SK-N-SH treated with all-trans-retinoic acid at 6 μM for 48 hours (cell line): ENCODE measurements at regions not wholly inside any gene's neighbourhood (a gene's known extent, or its start where the extent isn't known, plus 50 kb on each side); places are given as distances from the start of the nearest gene placed in this dataset.

Experiments
- ATAC-seq: fragments of 200-7000 bp; cut with Tn5 transposase; 3 replicates; pipeline ENCODE4 v1.9.1; 2020; ENCODE audit warnings: mild to moderate bottlenecking, moderate library complexity
- ARNTL ChIP-seq: fragments of 450-650 bp; formaldehyde crosslinking; IDR thresholded peaks from 2 replicates; pipeline ENCODE4 v1.5.0; 2020; ENCODE audit warnings: low read depth, mild to moderate bottlenecking, moderate library complexity, borderline replicate concordance
- BACH2 ChIP-seq: fragments of 250-450 bp; sonication (Bioruptor Pico); IDR thresholded peaks from 2 replicates; pipeline ENCODE4 v1.9.0; 2021; ENCODE audit warnings: mild to moderate bottlenecking, borderline replicate concordance
- ESRRG ChIP-seq: fragments of 250-450 bp; sonication (Bioruptor Pico); IDR thresholded peaks from 2 replicates; pipeline ENCODE4 v1.6.1; 2021; ENCODE audit warnings: mild to moderate bottlenecking
- GLIS3 ChIP-seq: fragments of 250-450 bp; sonication (Bioruptor Pico); IDR thresholded peaks from 2 replicates; pipeline ENCODE4 v1.5.0; 2020; ENCODE audit warnings: mild to moderate bottlenecking, moderate library complexity
- ISL1 ChIP-seq: fragments of 250-450 bp; sonication (Bioruptor Pico); IDR thresholded peaks from 2 replicates; pipeline ENCODE4 v2.1.2; 2022; ENCODE audit warnings: mild to moderate bottlenecking, moderate library complexity
- OSR1 ChIP-seq: fragments of 250-450 bp; sonication (Bioruptor Pico); IDR thresholded peaks from 2 replicates; pipeline ENCODE4 v1.8.0; 2022; ENCODE audit warnings: moderate library complexity, mild to moderate bottlenecking, inconsistent platforms
- PPARA ChIP-seq: fragments of 250-450 bp; sonication (Bioruptor Pico); IDR thresholded peaks from 2 replicates; pipeline ENCODE4 v1.5.0; 2020; ENCODE audit warnings: mild to moderate bottlenecking, borderline replicate concordance
- RARB ChIP-seq: fragments of 250-450 bp; sonication (Bioruptor Pico); IDR thresholded peaks from 2 replicates; pipeline ENCODE4 v1.8.0; 2021; ENCODE audit warnings: mild to moderate bottlenecking, moderate library complexity
- SNAI2 ChIP-seq: fragments of 250-450 bp; sonication (Bioruptor Pico); IDR thresholded peaks from 2 replicates; pipeline ENCODE4 v1.5.0; 2020; ENCODE audit warnings: mild to moderate bottlenecking, moderate library complexity
- TCF4 ChIP-seq: fragments of 250-450 bp; sonication (Bioruptor Pico); IDR thresholded peaks from 2 replicates; pipeline ENCODE4 v1.8.0; 2021; ENCODE audit warnings: mild to moderate bottlenecking, moderate library complexity, borderline replicate concordance
- TOX ChIP-seq: fragments of 250-450 bp; sonication (Bioruptor Pico); IDR thresholded peaks from 2 replicates; pipeline ENCODE4 v1.8.0; 2021; ENCODE audit warnings: mild to moderate bottlenecking, moderate library complexity, borderline replicate concordance
- ZC3H10 ChIP-seq: fragments of 250-450 bp; sonication (Bioruptor Pico); IDR thresholded peaks from 2 replicates; pipeline ENCODE4 v1.5.1; 2021; ENCODE audit warnings: mild to moderate bottlenecking, moderate library complexity
- ZFP3 ChIP-seq: fragments of 250-450 bp; sonication (Bioruptor Pico); IDR thresholded peaks from 2 replicates; pipeline ENCODE4 v1.5.0; 2020; ENCODE audit warnings: mild to moderate bottlenecking, moderate library complexity
- ZNF70 ChIP-seq: fragments of 450-650 bp; formaldehyde crosslinking; IDR thresholded peaks from 2 replicates; pipeline ENCODE4 v1.5.0; 2020; ENCODE audit warnings: mild to moderate bottlenecking, moderate library complexity
- ZNF8 ChIP-seq: fragments of 450-650 bp; formaldehyde crosslinking; IDR thresholded peaks from 2 replicates; pipeline ENCODE4 v1.5.0; 2020; ENCODE audit warnings: mild to moderate bottlenecking, moderate library complexity
- TF ChIP-seq, protein P1 (sequence below): fragments of 250-450 bp; sonication (Bioruptor Pico); IDR thresholded peaks from 2 replicates; pipeline ENCODE4 v1.8.0; 2021; ENCODE audit warnings: low read depth, mild to moderate bottlenecking, moderate library complexity, borderline replicate concordance
- TF ChIP-seq, protein P2 (sequence below): fragments of 250-450 bp; sonication (Bioruptor Pico); IDR thresholded peaks from 2 replicates; pipeline ENCODE4 v1.5.1; 2021; ENCODE audit warnings: mild to moderate bottlenecking, moderate library complexity
- TF ChIP-seq, protein P3 (sequence below): fragments of 250-450 bp; sonication (Bioruptor Pico); IDR thresholded peaks from 2 replicates; pipeline ENCODE4 v1.5.1; 2020; ENCODE audit warnings: low read depth, mild to moderate bottlenecking, moderate library complexity
- TF ChIP-seq, protein P4 (sequence below): fragments of 250-450 bp; sonication (Bioruptor Pico); IDR thresholded peaks from 2 replicates; pipeline ENCODE4 v1.8.0; 2020; ENCODE audit warnings: mild to moderate bottlenecking, moderate library complexity, borderline replicate concordance

DNA sequence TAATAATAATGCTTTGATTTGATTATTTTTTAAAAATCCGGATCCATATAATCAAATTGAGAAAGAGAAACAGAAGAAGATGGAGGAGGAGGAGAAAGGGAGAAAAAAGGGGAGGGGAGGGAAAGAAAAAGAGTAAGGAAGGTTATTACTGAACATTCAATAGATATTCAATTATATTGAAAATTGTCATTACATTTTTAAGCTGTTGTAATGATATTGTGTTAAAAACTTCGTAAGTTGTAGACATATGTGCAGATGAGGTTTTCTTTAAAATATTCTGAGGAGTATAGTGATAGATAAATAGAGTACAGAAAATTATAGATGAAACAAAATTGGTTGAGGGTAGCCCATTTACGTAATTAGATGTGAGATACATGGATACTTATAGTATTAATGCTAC lies 933.0 kb upstream of the PHF14 start:
- ATAC-seq: no peak
- TF ChIP-seq PPARA (CRISPR knock-in tag) (no peak), ZC3H10 (CRISPR knock-in tag) (no peak), ZNF70 (no peak), ZFP3 (CRISPR knock-in tag) (no peak), OSR1 (CRISPR knock-in tag) (no peak)
- TF ChIP-seq, protein P1, sequence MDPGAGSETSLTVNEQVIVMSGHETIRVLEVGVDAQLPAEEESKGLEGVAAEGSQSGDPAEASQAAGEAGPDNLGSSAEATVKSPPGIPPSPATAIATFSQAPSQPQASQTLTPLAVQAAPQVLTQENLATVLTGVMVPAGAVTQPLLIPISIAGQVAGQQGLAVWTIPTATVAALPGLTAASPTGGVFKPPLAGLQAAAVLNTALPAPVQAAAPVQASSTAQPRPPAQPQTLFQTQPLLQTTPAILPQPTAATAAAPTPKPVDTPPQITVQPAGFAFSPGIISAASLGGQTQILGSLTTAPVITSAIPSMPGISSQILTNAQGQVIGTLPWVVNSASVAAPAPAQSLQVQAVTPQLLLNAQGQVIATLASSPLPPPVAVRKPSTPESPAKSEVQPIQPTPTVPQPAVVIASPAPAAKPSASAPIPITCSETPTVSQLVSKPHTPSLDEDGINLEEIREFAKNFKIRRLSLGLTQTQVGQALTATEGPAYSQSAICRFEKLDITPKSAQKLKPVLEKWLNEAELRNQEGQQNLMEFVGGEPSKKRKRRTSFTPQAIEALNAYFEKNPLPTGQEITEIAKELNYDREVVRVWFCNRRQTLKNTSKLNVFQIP (CRISPR knock-in tag): no peak

DNA sequence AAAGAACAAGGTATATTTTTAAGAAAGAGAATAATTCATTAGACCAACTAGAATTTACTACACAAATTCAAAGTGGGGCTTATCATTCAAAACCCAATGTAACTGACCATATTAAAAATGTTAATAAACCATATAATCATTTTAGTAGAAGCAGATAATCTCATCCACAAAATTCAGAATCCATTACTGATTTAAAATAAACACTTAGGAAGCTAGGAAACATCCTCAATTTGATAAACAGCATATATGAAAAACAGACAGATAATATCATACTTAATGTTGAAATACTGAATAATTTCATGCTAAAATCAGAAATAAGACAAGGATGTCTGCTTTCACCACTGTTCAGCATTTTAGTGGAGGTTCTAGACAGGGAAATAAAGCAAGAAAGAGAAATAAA lies 902.8 kb upstream of the PHF14 start:
- no peak for ATAC-seq
- TF ChIP-seq, protein P2, sequence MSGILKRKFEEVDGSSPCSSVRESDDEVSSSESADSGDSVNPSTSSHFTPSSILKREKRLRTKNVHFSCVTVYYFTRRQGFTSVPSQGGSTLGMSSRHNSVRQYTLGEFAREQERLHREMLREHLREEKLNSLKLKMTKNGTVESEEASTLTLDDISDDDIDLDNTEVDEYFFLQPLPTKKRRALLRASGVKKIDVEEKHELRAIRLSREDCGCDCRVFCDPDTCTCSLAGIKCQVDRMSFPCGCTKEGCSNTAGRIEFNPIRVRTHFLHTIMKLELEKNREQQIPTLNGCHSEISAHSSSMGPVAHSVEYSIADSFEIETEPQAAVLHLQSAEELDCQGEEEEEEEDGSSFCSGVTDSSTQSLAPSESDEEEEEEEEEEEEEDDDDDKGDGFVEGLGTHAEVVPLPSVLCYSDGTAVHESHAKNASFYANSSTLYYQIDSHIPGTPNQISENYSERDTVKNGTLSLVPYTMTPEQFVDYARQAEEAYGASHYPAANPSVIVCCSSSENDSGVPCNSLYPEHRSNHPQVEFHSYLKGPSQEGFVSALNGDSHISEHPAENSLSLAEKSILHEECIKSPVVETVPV (CRISPR knock-in tag): peak; percentile 54; the same call in 1 of the 2 replicates
- TF ChIP-seq ISL1 (CRISPR knock-in tag) (peak; percentile 13; the same call in 1 of the 2 replicates), SNAI2 (no peak), ZNF8 (CRISPR knock-in tag) (no peak), ZC3H10 (CRISPR knock-in tag) (no peak), BACH2 (CRISPR knock-in tag) (no peak), TCF4 (CRISPR knock-in tag) (peak; percentile 72; the same call in 1 of the 2 replicates), TOX (no peak), RARB (CRISPR knock-in tag) (no peak)
- TF ChIP-seq, protein P1 (CRISPR knock-in tag): no peak

DNA sequence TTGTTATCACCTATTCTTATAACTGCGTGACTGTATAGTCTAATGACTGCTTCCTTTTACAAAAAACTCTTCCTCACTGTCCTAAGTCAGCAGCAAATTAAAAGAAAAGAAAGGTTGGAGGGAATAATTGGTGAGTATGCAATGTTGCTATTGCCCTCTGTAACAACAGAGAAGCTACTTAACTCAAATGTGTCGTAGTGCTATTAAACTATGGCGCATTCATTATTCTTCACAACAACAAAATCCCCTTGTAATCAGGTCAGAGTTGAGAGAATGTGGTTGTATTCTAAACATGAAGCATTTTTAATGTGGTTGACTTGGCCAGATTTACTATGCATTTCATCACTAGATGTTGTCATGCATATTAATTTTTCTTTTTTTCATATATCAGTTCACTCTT lies 897.8 kb upstream of the PHF14 start:
- TF ChIP-seq PPARA (CRISPR knock-in tag) (no peak), TCF4 (CRISPR knock-in tag) (no peak), ARNTL (CRISPR knock-in tag) (no peak), ZFP3 (CRISPR knock-in tag) (no peak), ZNF70 (no peak), GLIS3 (no peak), OSR1 (CRISPR knock-in tag) (no peak), ESRRG (CRISPR knock-in tag) (no peak), ZC3H10 (CRISPR knock-in tag) (no peak), ISL1 (CRISPR knock-in tag) (no peak)
- TF ChIP-seq, protein P2 (CRISPR knock-in tag): no peak
- TF ChIP-seq, protein P3, sequence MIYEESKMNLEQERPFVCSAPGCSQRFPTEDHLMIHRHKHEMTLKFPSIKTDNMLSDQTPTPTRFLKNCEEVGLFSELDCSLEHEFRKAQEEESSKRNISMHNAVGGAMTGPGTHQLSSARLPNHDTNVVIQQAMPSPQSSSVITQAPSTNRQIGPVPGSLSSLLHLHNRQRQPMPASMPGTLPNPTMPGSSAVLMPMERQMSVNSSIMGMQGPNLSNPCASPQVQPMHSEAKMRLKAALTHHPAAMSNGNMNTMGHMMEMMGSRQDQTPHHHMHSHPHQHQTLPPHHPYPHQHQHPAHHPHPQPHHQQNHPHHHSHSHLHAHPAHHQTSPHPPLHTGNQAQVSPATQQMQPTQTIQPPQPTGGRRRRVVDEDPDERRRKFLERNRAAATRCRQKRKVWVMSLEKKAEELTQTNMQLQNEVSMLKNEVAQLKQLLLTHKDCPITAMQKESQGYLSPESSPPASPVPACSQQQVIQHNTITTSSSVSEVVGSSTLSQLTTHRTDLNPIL (CRISPR knock-in tag): no peak
- TF ChIP-seq, protein P4, sequence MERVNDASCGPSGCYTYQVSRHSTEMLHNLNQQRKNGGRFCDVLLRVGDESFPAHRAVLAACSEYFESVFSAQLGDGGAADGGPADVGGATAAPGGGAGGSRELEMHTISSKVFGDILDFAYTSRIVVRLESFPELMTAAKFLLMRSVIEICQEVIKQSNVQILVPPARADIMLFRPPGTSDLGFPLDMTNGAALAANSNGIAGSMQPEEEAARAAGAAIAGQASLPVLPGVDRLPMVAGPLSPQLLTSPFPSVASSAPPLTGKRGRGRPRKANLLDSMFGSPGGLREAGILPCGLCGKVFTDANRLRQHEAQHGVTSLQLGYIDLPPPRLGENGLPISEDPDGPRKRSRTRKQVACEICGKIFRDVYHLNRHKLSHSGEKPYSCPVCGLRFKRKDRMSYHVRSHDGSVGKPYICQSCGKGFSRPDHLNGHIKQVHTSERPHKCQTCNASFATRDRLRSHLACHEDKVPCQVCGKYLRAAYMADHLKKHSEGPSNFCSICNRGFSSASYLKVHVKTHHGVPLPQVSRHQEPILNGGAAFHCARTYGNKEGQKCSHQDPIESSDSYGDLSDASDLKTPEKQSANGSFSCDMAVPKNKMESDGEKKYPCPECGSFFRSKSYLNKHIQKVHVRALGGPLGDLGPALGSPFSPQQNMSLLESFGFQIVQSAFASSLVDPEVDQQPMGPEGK (CRISPR knock-in tag): no peak
- ATAC-seq: no peak
